ENCODE measurements at regions not wholly inside any gene's neighbourhood (a gene's known extent, or its start where the extent isn't known, plus 50 kb on each side); places are given as distances from the start of the nearest gene placed in this dataset.

GRCh38 chr12:85697003-85697402 lies 139.2 kb downstream of the RASSF9 start:
- TF ChIP-seq CTCF (IDR thresholded peaks at IDR 0.05; ENCODE audit: unreplicated experiment), result no peak
- Mint-ChIP-seq H3K27me3 (ENCODE audit: unreplicated experiment) (no peaks in the 10 kb centered on the region), H3K4me1 (ENCODE audit: low read depth, unreplicated experiment) (peaks cover 23% of the 10 kb centered on the region), H3K36me3 (ENCODE audit: insufficient read depth, unreplicated experiment) (no peaks in the 10 kb centered on the region), H3K9me3 (ENCODE audit: low read depth, unreplicated experiment) (no peaks in the 10 kb centered on the region), H3K27ac (ENCODE audit: unreplicated experiment) (no peak overlapping the region), H3K4me3 (ENCODE audit: low read depth, unreplicated experiment) (no peak overlapping the region)
- BruUV-seq (replicated peaks), result no TSS peak
- DNase-seq, result no peak
- intact Hi-C loops (cut with micrococcal nuclease; ENCODE audit: unreplicated experiment), result loop anchor here (5.0 kb wide), 1 partner anchor 120 kb away; no protein-coding TSS in a partner anchor
- CTCF ChIA-PET, result no interaction called here

GRCh38 chr12:85698937-85699336 lies 137.3 kb downstream of the RASSF9 start:
- no peak for DNase-seq
- intact Hi-C loops (cut with micrococcal nuclease; ENCODE audit: unreplicated experiment), result loop anchor here (5.0 kb wide), 1 partner anchor 122 kb away; no protein-coding TSS in a partner anchor
- Mint-ChIP-seq H3K27ac (ENCODE audit: unreplicated experiment) (no peak overlapping the region), H3K27me3 (ENCODE audit: unreplicated experiment) (no peaks in the 10 kb centered on the region), H3K4me3 (ENCODE audit: low read depth, unreplicated experiment) (no peak overlapping the region), H3K36me3 (ENCODE audit: insufficient read depth, unreplicated experiment) (no peaks in the 10 kb centered on the region), H3K4me1 (ENCODE audit: low read depth, unreplicated experiment) (peaks cover 23% of the 10 kb centered on the region), H3K9me3 (ENCODE audit: low read depth, unreplicated experiment) (no peaks in the 10 kb centered on the region)
- CTCF ChIA-PET, result interaction anchor here (0.5 kb wide), 1 partner anchor 100 kb away, joined by 3 read pairs; no protein-coding TSS in a partner anchor
- TF ChIP-seq CTCF (IDR thresholded peaks at IDR 0.05; ENCODE audit: unreplicated experiment), result no peak
- BruUV-seq (replicated peaks), result no TSS peak

GRCh38 chr12:85708775-85709174 lies 127.4 kb downstream of the RASSF9 start:
- no peak for DNase-seq
- BruUV-seq (replicated peaks), result no TSS peak
- H3K4me3 Mint-ChIP-seq (ENCODE audit: low read depth, unreplicated experiment), result no peak overlapping the region
- no peak overlapping the region for H3K27ac Mint-ChIP-seq (ENCODE audit: unreplicated experiment)
- intact Hi-C loops (cut with micrococcal nuclease; ENCODE audit: unreplicated experiment), result no loop called here
- TF ChIP-seq CTCF (IDR thresholded peaks at IDR 0.05; ENCODE audit: unreplicated experiment), result no peak
- H3K9me3 Mint-ChIP-seq (ENCODE audit: low read depth, unreplicated experiment), result no peaks in the 10 kb centered on the region
- no peaks in the 10 kb centered on the region for H3K36me3 Mint-ChIP-seq (ENCODE audit: insufficient read depth, unreplicated experiment)
- H3K4me1 Mint-ChIP-seq (ENCODE audit: low read depth, unreplicated experiment), result no peaks in the 10 kb centered on the region
- CTCF ChIA-PET, result no interaction called here
- no peaks in the 10 kb centered on the region for H3K27me3 Mint-ChIP-seq (ENCODE audit: unreplicated experiment)

GRCh38 chr12:85711735-85712390 lies 124.3 kb downstream of the RASSF9 start:
- Mint-ChIP-seq H3K36me3 (ENCODE audit: insufficient read depth, unreplicated experiment) (no peaks in the 10 kb centered on the region), H3K27ac (ENCODE audit: unreplicated experiment) (no peak overlapping the region), H3K27me3 (ENCODE audit: unreplicated experiment) (no peaks in the 10 kb centered on the region), H3K4me1 (ENCODE audit: low read depth, unreplicated experiment) (no peaks in the 10 kb centered on the region), H3K4me3 (ENCODE audit: low read depth, unreplicated experiment) (no peak overlapping the region), H3K9me3 (ENCODE audit: low read depth, unreplicated experiment) (no peaks in the 10 kb centered on the region)
- no peak for DNase-seq
- BruUV-seq (replicated peaks), result no TSS peak
- intact Hi-C loops (cut with micrococcal nuclease; ENCODE audit: unreplicated experiment), result no loop called here
- CTCF ChIA-PET, result no interaction called here
- no peak for TF ChIP-seq CTCF (IDR thresholded peaks at IDR 0.05; ENCODE audit: unreplicated experiment)

Data from Calu3 (cell line).